NT2/D1 (cell line): ENCODE measurements at regions not wholly inside any gene's neighbourhood (a gene's known extent, or its start where the extent isn't known, plus 50 kb on each side); places are given as distances from the start of the nearest gene placed in this dataset.

Experiments used
- YY1 ChIP-seq: IDR thresholded peaks from 2 replicates; pipeline ENCODE4 v1.6.1; 2011; ENCODE audit not compliant: insufficient read length, insufficient read depth
- ZNF274 ChIP-seq: IDR thresholded peaks from 2 replicates; pipeline ENCODE4 v1.6.1; 2011; ENCODE audit warnings: mild to moderate bottlenecking, low read depth, low read length

DNA sequence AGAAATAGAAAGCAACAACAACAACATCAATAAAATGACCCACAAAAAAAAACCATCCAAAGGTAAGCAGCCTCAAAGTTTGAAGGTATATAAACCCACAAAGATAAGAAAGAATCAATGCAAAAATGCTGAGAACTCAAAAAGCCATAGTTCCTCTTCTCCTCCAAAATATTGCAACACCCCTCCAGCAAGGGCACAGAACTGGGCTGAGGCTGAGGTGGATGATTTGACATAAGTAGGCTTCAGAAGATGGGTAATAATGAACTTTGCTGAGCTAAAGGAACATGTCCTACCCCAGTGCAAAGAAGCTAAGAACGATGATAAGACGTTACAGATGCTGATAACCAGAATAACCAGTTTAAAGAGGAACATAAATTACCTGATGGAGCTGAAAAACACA, 188.8 kb upstream of the BTBD3 start:
- TF ChIP-seq YY1 (no peak), ZNF274 (no peak)
